COLO668 (cell line): ENCODE measurements at regions not wholly inside any gene's neighbourhood (a gene's known extent, or its start where the extent isn't known, plus 50 kb on each side); places are given as distances from the start of the nearest gene placed in this dataset.
"Not testable (repeated sequence)": the region's sequence is repeated elsewhere in the genome, so short reads cannot be mapped to it uniquely, and the experiment has no call there.

ENCODE experiments used
- DNase-seq: peaks from one replicate; lab custom pipeline; 2025; ENCODE audit not compliant: unreplicated experiment; lab: John Stamatoyannopoulos, UW

GRCh38 chr9:22980429-22980828, 533.8 kb downstream of the DMRTA1 start:
- not testable (repeated sequence) for DNase-seq

GRCh38 chr9:22986556-22986955, 539.9 kb downstream of the DMRTA1 start:
- no peak for DNase-seq

GRCh38 chr9:22990349-22990748, 543.7 kb downstream of the DMRTA1 start:
- DNase-seq: no peak

DNA sequence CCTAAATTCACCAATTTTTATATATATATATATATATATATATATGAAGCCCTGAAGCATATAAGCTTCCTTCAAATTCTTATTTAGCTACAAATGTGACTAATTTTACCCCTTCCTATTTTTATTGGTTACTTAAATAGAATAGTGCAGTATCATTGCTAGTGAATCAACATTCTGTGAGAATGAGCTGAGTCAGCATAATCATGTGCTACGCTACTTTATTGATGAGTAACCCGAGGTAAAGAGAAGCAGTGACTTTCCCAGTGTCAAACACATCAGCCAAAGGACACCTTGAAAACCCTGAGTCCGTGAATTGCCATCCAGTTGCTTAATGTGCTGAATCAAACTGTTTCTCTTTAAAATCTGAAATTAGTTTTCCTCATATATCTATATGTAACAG, 546.2 kb downstream of the DMRTA1 start:
- no peak for DNase-seq

DNA sequence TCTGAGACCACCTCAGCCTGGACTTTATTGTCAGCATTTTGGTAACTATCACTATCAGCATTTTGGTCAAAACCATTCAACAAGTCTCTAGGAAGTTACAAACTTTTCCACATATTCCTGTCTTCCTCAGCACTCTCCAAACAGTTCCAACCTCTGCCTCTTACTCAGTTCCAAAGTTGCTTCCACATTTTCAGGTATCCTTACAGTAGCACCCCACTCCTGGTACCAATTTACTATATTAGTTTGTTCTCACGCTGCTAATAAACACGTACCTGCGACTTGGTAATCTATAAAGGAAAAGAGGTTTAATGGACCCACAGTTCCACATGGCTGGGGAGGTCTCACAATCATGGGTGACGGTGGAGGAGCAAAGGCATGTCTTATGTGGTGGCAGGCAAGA, 551.3 kb downstream of the DMRTA1 start:
- DNase-seq: no peak

GRCh38 chr9:23005156-23005555, 558.5 kb downstream of the DMRTA1 start:
- DNase-seq: no peak

- no peak for DNase-seq
These were observed 559.5 kb downstream of the DMRTA1 start for GRCh38 chr9:23006127-23006526.

GRCh38 chr9:23011669-23012068, 565.0 kb downstream of the DMRTA1 start:
- no peak for DNase-seq

- no peak for DNase-seq
These were observed 568.9 kb downstream of the DMRTA1 start for GRCh38 chr9:23015557-23015956.

DNA sequence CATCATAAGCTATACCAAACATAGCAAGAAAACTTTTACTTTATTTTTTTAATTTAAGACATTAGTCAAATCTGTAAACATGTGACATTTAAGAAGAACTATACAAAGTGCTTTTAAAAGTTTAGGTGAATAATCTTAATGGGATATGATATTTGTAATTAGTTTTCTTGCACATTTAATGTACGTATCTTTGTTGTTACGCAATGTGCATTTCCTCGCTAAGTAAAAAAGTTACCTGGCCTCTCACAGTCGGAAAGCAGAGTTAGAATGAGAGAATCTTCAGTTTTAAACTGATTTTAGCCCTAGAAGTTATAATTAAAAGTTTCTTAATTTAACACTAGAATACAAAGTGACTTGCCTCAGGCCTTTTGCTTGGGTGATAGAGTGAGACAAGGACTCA, 589.8 kb downstream of the DMRTA1 start:
- DNase-seq: no peak

- DNase-seq: no peak
These were observed 592.8 kb downstream of the DMRTA1 start for GRCh38 chr9:23039402-23039801.

DNA sequence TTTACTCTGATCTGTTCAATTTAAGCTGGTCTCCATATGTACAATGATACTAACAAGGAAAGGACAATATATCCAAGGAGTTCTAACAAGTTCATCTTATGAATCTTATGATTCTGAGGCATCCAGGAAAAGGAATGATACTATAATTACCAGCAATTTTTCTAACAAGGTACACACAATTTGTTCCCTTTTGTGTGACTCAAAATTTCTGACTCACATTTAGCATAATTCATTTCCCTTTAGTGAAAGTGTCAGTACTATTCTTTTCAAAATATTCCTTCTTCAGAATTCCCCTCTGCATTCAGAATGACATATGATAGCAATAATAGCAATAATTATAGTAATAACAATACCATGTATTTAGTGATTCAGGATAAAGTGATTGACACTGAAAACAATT, 594.8 kb downstream of the DMRTA1 start:
- no peak for DNase-seq

DNA sequence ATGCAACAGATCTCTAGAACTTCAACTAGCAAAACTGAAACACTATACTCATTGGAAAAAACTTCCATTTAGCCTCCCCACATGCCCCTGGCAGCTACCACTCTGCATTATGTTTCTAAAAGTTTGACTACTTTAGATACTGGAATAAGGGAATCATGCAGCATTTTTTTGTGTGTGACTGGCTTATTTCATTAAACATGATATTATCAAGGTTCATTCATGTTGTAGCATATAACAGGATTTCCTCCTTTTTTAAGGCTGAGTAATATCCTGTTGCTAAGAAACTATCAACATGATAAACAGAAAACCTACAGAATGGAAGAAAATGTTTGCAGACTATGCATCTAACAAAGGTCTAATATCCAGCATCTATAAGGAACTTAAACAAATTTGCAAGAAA, 597.9 kb downstream of the DMRTA1 start:
- DNase-seq: no peak

DNA sequence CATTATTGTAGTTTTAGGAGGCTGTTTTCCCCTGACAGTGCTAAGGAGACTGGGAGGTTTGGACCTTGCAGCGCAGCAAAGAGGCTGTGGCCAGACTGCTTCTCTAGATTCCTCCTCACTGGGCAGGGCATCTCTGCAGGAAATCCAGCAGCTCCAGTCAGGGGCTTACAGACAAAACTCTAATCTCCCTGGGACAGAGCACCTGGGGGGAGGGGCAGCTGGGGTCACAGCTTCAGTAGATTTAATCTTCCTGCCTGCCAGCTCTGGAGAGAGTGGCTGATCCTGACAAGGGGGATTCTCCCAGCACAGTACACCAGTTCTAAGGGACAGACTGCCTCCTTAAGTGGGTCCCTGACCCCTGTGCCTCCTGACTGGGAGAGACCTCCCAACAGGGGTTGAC, 599.4 kb downstream of the DMRTA1 start:
- not testable (repeated sequence) for DNase-seq

DNA sequence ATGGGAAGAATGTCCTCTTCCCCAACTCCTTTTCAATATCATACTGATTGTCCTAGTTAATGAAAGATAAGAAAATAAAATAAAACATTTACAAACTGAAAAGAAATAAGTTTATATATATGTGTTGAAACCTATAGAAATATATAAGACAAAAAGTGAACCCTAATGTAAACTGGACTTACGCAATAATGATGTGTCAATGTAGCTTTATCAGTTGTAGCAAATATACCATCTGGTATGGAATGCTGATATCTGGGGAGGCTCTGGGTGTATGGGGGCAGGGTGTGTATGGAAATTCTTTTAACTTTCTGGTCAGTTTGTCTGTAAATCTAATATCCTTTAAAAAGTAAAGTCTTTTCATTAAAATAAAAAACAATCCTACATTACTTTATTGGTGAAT, 603.9 kb downstream of the DMRTA1 start:
- DNase-seq: no peak

DNA sequence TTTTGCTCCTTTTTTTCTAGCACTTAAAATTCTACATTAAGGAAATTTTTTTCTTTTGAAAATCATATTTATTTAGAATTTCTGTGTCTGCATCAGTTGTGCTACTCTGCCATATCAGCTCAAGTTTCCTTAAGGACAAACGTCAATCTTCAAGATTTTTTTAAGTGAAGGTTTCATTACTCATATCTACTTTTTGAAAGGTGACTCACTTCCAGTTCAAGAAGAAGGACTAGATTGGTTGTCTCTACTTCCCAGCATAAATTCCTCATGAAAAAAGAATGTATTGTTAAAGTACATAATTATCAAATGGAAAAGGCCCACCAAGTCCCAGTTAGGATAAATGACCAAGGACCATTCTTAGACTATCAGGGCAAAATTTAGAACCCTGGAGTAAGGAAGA, 626.5 kb downstream of the DMRTA1 start:
- DNase-seq: no peak

GRCh38 chr9:23079798-23080197, 633.2 kb downstream of the DMRTA1 start:
- no peak for DNase-seq

DNA sequence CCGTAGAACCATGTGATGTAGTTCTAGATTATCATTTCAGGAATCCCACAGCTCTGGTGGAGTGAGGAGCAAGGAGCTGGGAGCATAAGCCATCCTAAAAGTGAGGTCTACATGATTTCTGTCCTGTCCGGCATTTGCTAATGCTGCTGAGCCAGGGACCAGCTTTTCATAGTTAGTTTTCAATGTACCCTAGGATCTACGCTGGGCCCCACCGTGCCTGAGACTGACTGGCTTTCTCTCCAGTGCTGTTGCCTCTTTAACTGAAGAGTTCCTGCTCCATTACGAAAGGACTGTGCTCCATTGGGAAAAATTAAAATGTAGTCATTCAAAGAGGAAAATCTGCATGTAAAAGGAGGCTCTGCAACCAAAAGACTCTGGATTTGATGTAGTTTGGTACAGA, 634.8 kb downstream of the DMRTA1 start:
- DNase-seq: no peak

DNA sequence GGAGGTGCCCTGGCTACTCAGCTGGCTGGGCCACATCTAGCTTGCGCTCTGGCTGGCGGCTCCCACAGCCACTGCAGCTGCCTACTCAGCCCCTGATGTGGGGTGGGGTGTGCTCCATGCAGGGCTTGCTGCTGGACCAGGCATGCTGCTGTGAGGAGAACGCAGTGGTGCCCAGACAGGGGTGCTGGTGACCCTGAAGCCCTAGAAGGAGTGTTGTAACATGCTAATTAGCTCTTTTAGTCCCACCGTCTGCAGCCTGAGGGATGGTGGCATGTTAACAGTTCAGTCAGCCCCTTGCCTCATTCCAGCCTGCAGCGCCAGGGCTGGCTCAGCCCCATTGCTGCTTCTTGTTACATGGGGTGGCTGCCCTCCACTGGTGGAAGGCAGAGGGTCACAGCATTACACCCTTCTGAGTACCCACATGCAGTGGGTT, 642.3 kb downstream of the DMRTA1 start:
- DNase-seq: peak; percentile 18

DNA sequence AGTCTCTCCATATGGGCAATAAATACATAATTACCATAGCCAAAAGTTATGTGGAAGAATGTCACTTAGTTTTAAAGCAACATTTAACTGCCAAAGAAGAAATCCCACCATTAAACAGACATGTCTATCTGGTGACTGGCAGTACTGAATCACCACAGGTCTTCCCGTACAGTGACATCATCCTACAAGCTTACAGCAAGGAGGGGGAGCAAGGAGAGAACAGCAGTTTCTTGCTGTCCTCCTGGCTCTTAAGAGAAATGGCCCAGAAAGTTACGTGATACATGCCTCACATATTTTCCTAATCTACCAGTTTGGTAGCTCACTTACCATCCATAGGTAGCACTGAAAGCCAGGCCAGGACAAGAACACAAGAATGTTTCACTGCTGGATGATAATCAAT, 671.0 kb downstream of the DMRTA1 start:
- no peak for DNase-seq

- DNase-seq: no peak
These were observed 674.0 kb downstream of the DMRTA1 start for GRCh38 chr9:23120630-23121029.

GRCh38 chr9:23123048-23123632, 676.5 kb downstream of the DMRTA1 start:
- peak; percentile 27 for DNase-seq

GRCh38 chr9:23145467-23145866, 680.6 kb downstream of the ELAVL2 start:
- no peak for DNase-seq

DNA sequence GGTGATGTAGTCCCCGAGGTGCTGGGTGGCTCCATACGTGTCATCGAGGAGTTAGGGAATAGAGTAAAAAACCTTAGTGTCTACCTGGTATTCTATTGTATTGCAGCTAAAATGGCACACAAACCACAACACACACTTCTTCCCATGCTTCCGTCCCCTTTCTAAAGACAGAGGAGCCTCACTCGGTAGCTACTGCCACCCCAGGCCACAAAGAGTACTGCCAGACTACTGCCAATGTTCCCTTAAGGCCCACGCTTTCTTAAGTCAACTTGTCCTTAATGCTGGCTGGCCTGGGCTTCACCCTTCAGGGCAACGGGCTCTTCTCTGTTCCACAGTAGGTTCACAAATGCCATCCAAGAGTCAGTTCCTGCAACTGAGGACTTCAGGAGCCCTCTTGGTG, 673.0 kb downstream of the ELAVL2 start:
- no peak for DNase-seq
